HUES64 (cell line): ENCODE measurements at regions not wholly inside any gene's neighbourhood (a gene's known extent, or its start where the extent isn't known, plus 50 kb on each side); places are given as distances from the start of the nearest gene placed in this dataset.

Source experiments
- H3K27ac ChIP-seq: 2 replicates; pipeline ENCODE4 v1.7.0; 2013; ENCODE audit warnings: low read depth, low read length, inconsistent platforms
- H3K27me3 ChIP-seq: 2 replicates; pipeline ENCODE4 v1.6.1; 2013; ENCODE audit warnings: mild to moderate bottlenecking, low read length; ENCODE audit not compliant: insufficient read depth
- H3K36me3 ChIP-seq: 2 replicates; pipeline ENCODE4 v1.6.1; 2013; ENCODE audit warnings: mild to moderate bottlenecking, low read length; ENCODE audit not compliant: insufficient read depth
- H3K4me1 ChIP-seq: 2 replicates; pipeline ENCODE4 v1.6.1; 2013; ENCODE audit warnings: mild to moderate bottlenecking, low read length, moderate library complexity; ENCODE audit not compliant: insufficient read depth
- H3K4me3 ChIP-seq: 2 replicates; pipeline ENCODE4 v1.5.1; 2013; ENCODE audit warnings: mild to moderate bottlenecking, low read length, moderate library complexity
- H3K9ac ChIP-seq: 2 replicates; pipeline ENCODE4 v1.6.1; 2013; ENCODE audit warnings: mild to moderate bottlenecking, low read depth, low read length
- H3K9me3 ChIP-seq: 2 replicates; pipeline ENCODE4 v1.6.1; 2013; ENCODE audit warnings: low read depth, low read length; ENCODE audit not compliant: insufficient read depth
- WGBS: fragments of 150-250, 120-280 bp; methylation state at CpG from one replicate; pipeline ENCODE4 v1.1.7; 2013; ENCODE audit warnings: missing lambda C conversion rate; 5-methylcytosine and 5-hydroxymethylcytosine counted together

DNA sequence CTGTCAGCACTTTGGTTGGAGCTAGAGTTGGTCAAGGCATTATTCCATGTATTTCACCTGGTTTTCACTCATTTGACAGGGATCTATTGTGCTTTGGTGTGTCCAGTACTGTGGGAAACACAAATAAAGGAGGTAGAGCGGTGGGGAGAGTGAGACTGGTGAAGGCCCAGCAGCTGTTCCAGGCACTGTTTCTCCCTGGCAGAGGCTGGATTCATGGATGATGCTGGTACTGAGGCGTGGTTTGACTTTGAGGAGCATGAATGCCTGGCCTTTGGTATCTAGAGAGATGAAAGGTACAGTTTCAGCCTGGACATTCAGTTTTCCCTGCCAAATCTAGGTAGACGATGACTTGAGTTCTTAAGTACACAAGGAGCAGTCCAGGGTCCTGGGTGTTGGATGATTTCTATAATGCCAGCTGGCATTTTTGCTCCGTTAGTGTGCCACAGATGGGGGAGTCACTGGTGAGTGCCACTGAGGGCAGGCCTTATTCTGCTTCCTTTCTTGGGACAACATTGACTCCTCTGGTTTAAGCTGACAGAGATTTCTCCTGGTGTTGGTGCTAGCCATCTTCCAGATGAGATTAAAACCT is 162.2 kb upstream of the BMPER start:
- 92% methylated on average over 4 of the region's 4 CpGs for WGBS
- Histone ChIP-seq H3K4me1 (no peaks in the 10 kb centered on the region), H3K9me3 (no peaks in the 10 kb centered on the region), H3K27ac (no peak overlapping the region), H3K9ac (no peak overlapping the region), H3K36me3 (no peaks in the 10 kb centered on the region), H3K27me3 (no peaks in the 10 kb centered on the region), H3K4me3 (no peak overlapping the region)

GRCh38 chr7:33743594-33743993 is 161.7 kb upstream of the BMPER start:
- WGBS, result 88% methylated on average over 5 of the region's 5 CpGs
- Histone ChIP-seq H3K36me3 (no peaks in the 10 kb centered on the region), H3K4me3 (no peak overlapping the region), H3K27me3 (no peaks in the 10 kb centered on the region), H3K9ac (no peak overlapping the region), H3K27ac (no peak overlapping the region), H3K9me3 (no peaks in the 10 kb centered on the region), H3K4me1 (no peaks in the 10 kb centered on the region)

DNA sequence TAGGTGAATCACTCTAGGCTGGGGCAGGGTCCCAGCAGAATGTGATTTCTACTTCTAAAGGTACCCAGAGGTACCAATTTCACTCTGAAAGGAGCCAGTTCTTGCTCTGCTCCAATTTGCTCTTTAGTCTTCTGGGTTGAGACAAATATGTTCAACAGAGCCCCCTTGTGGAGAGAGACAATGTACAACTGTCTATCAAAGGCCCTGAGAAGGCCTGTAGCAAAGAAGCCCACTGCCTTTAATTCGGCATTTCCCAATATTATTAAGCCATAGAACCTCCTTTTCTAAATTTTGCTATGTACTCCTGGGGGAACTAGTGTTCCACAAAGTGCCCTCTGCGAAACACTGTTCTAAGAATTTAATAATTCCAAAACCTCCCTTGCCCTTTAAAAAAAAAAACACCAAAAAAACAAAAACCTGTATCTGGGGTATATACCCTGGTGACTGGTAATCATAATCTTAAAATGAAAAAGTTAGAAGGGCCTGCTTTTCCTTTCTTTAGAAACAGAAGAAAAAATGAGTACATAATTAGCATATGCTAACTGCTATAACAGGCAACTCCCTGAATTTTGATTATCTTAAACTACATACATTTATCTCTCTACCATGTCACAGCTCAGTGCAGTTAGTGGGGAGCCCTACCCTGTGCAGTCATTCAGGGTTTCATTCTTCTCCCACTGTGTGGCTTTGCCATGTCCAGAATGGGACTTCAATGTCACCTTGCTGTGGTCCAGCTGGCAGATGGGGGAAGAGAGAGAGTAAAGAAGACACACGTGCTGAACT is 160.9 kb upstream of the BMPER start:
- no peak overlapping the region for H3K4me3 ChIP-seq
- no peak overlapping the region for H3K27ac ChIP-seq
- no peaks in the 10 kb centered on the region for H3K4me1 ChIP-seq
- H3K9ac ChIP-seq, result no peak overlapping the region
- no peaks in the 10 kb centered on the region for H3K36me3 ChIP-seq
- no peaks in the 10 kb centered on the region for H3K27me3 ChIP-seq
- no peaks in the 10 kb centered on the region for H3K9me3 ChIP-seq
- WGBS, result 95% methylated on average over 3 of the region's 3 CpGs

DNA sequence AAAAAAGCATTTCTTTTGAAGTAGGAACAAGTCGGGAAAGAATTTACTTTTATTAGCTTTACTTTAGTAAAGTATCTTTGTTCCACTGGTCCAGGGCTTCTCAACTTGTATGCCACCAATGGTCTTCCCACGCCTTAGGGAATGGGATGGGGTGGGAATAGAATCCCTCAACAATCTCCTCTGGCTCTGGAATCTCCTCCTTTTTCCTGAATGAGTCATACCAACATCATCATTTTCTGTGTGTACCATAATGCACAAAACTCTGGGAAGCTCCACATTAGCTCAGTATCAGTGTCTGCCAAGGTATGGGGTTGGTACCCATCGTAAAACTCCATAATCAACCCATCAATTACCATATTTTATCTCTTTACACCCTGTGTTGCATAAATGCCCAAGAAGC is 159.4 kb upstream of the BMPER start:
- H3K4me3 ChIP-seq, result no peak overlapping the region
- no peaks in the 10 kb centered on the region for H3K4me1 ChIP-seq
- H3K36me3 ChIP-seq, result no peaks in the 10 kb centered on the region
- H3K27me3 ChIP-seq, result no peaks in the 10 kb centered on the region
- H3K27ac ChIP-seq, result no peak overlapping the region
- WGBS, result 95% methylated on average over 2 of the region's 3 CpGs
- H3K9me3 ChIP-seq, result no peaks in the 10 kb centered on the region
- no peak overlapping the region for H3K9ac ChIP-seq

DNA sequence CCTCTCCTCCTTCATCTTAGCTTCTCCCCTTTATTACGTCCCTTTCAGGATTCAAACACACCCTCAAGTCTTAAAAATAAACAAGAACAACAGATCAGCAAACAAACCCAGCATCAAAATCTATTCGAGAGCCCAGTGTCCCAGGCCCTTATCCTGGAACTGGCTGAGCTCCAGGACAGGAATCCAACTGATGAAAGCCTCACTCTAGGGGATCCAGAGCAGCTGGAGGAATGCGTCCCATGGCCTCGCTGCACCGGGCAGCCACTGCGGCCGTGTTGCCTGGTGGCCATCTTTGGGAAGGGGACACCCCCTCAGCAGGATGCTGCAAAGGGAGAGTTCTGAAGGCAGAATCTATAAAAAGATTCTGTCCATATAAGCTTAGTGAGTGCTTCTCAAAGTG is 156.5 kb upstream of the BMPER start:
- Histone ChIP-seq H3K9me3 (no peaks in the 10 kb centered on the region), H3K4me3 (no peak overlapping the region), H3K9ac (no peak overlapping the region), H3K36me3 (no peaks in the 10 kb centered on the region), H3K4me1 (peaks cover 2% of the 10 kb centered on the region; the same call in 1 of the 2 replicates), H3K27me3 (no peaks in the 10 kb centered on the region), H3K27ac (no peak overlapping the region)
- 82% methylated on average over 7 of the region's 7 CpGs for WGBS

GRCh38 chr7:33750177-33750576 is 155.2 kb upstream of the BMPER start:
- H3K9me3 ChIP-seq, result no peaks in the 10 kb centered on the region
- 100% methylated on average over 1 of the region's 1 CpG for WGBS
- no peak overlapping the region for H3K9ac ChIP-seq
- no peak overlapping the region for H3K4me3 ChIP-seq
- H3K4me1 ChIP-seq, result peaks cover 12% of the 10 kb centered on the region; the same call in 1 of the 2 replicates
- H3K27ac ChIP-seq, result no peak overlapping the region
- H3K27me3 ChIP-seq, result no peaks in the 10 kb centered on the region
- no peaks in the 10 kb centered on the region for H3K36me3 ChIP-seq

DNA sequence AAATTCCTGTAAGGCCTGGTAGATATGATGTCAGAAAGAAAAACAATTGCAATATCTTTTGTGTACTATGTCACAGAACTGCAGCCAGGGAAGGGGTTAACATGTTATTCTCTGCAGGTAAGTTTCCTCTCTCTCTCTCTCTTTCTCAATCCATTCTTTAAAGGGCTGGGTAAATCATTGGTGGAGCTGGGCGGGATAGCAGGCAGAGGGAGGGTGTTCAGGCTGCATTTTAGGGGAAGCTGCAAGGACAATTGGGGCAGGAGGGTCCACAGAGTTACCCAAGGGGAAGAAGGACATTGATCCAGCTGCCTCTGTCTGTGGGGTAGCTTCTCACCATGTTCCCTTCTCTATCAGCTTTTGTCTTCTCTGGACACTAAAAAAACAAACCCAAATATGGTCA is 153.9 kb upstream of the BMPER start:
- Histone ChIP-seq H3K4me1 (peaks cover 12% of the 10 kb centered on the region; the same call in 1 of the 2 replicates), H3K36me3 (no peaks in the 10 kb centered on the region), H3K9ac (no peak overlapping the region), H3K9me3 (no peaks in the 10 kb centered on the region), H3K27me3 (no peaks in the 10 kb centered on the region), H3K4me3 (no peak overlapping the region), H3K27ac (no peak overlapping the region)
- 31% methylated on average over 1 of the region's 1 CpG for WGBS

DNA sequence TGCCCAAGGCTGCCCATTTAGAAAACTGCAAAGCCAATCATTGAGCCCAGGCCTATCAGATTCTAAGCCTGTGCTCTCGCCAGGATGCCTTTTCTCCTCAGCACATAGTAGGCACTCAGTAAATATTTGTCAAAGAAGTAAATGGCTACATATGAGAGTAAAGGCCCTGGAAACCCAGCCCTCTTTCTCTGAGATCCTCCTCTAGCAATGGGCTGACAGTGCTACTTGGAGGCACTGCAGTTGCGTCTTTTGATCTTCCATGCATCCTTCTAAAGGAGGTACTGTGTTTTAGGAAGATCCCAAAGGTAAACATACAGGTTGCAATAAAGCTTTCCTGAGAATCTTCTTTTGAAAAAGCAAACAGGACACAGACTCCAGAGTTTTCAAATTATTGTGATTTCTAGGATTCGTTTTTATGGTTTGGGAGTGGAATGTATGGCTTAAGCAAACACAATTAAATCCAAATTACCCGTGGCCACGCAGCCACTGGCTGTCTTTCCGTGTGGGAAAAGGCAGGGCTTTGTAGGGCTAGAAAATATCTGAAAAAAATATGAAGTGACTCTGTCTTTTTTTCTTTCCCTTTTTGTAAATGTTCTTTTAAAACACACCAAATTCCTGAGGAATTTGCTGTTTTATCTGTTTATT is 151.3 kb upstream of the BMPER start:
- Histone ChIP-seq H3K9me3 (no peaks in the 10 kb centered on the region), H3K27me3 (no peaks in the 10 kb centered on the region), H3K4me1 (peaks cover 12% of the 10 kb centered on the region; the same call in 1 of the 2 replicates), H3K27ac (no peak overlapping the region), H3K4me3 (no peak overlapping the region), H3K9ac (no peak overlapping the region), H3K36me3 (no peaks in the 10 kb centered on the region)
- WGBS, result 69% methylated on average over 2 of the region's 6 CpGs

DNA sequence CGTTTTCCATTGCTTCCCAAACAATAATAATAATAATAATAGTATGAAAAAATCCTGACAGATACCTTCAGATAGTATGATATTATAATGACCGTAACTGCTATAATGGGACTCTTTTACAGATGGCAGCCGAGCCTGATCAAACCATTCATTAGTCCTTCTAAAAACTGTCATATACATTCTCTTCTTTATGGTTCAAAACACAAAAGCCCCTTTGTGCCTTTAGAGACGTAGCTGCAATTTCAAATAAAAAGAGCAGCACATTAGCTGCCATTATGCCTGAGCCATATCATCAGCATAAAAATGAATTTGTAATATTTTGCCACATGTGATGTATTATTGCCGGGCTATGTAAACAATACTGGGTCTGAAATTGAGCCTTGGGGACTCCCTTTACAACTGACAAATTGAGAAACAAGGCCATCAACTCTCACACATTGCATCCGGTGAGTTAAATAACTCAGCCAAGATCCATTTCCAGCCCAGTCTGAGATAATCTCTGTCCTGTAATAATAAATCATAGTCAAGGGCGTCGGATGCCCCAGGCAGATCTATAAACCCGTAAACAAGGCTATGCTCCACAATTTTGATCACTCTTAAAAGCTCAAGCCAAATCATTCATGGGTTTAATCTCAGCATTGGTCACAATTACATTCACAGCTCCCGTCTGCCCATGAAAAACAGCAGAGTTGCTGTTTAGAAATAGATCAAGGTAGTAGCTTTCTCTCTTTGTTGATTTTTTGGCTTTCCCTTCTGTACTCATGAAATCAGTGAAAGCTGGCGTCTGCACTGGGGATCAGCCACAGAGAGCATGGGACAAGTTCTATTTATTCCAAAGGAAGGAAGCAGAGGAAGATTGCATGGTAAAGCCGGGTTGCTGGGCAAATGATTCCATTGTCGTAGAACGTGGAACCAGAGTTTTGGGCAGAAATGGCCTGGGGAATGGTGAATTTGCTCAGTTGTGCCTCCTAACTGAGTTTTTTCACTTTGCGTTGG is 150.1 kb upstream of the BMPER start:
- H3K9ac ChIP-seq, result no peak overlapping the region
- no peaks in the 10 kb centered on the region for H3K27me3 ChIP-seq
- no peak overlapping the region for H3K4me3 ChIP-seq
- peaks cover 12% of the 10 kb centered on the region; the same call in 1 of the 2 replicates for H3K4me1 ChIP-seq
- no peaks in the 10 kb centered on the region for H3K36me3 ChIP-seq
- no peak overlapping the region for H3K27ac ChIP-seq
- no peaks in the 10 kb centered on the region for H3K9me3 ChIP-seq
- WGBS, result 92% methylated on average over 14 of the region's 15 CpGs

- no peaks in the 10 kb centered on the region for H3K9me3 ChIP-seq
- H3K27ac ChIP-seq, result no peak overlapping the region
- no peak overlapping the region for H3K4me3 ChIP-seq
- 94% methylated on average over 7 of the region's 7 CpGs for WGBS
- H3K4me1 ChIP-seq, result peaks cover 12% of the 10 kb centered on the region
- H3K27me3 ChIP-seq, result no peaks in the 10 kb centered on the region
- no peak overlapping the region for H3K9ac ChIP-seq
- no peaks in the 10 kb centered on the region for H3K36me3 ChIP-seq
Observed at GRCh38 chr7:33757050-33757449, 148.3 kb upstream of the BMPER start.
